ENCODE measurements at regions not wholly inside any gene's neighbourhood (a gene's known extent, or its start where the extent isn't known, plus 50 kb on each side); places are given as distances from the start of the nearest gene placed in this dataset.

- H3K36me3 ChIP-seq (ENCODE audit: insufficient read depth) = no peaks in the 10 kb centered on the region
- DNase-seq (ENCODE audit: low spot score) (no peak), ATAC-seq (no peak)
- H3K27ac ChIP-seq (ENCODE audit: low read depth) = no peak overlapping the region
- H3F3A ChIP-seq (replicated peaks; ENCODE audit: low read depth) = no peaks in the 10 kb centered on the region
- H3K27me3 Mint-ChIP-seq (ENCODE audit: insufficient read depth, low read depth, poor library complexity) = no peaks in the 10 kb centered on the region
- no peak overlapping the region for H2AFZ ChIP-seq
- TF ChIP-seq JUNB (IDR thresholded peaks at IDR 0.05; ENCODE audit: unreplicated experiment) = no peak
- no peak for TF ChIP-seq STAT1 (IDR thresholded peaks at IDR 0.05; ENCODE audit: unreplicated experiment)
- no peak for TF ChIP-seq EZH2 (IDR thresholded peaks at IDR 0.05; ENCODE audit: low read depth, unreplicated experiment)
- TF ChIP-seq CTCF (conservative IDR thresholded peaks at IDR 0.05; ENCODE audit: low read depth in 2 of 2) = no peak
- TF ChIP-seq ZNF114 (CRISPR knock-in tag; IDR thresholded peaks at IDR 0.05) = no peak
- no peak for TF ChIP-seq ZNF462 (CRISPR knock-in tag; IDR thresholded peaks at IDR 0.05)
- TF ChIP-seq EZH2phosphoT487 (IDR thresholded peaks at IDR 0.05; ENCODE audit: unreplicated experiment) = no peak
- no peak for TF ChIP-seq REST (IDR thresholded peaks at IDR 0.05; ENCODE audit: unreplicated experiment)
- no peak for TF ChIP-seq ZNF331 (CRISPR knock-in tag; IDR thresholded peaks at IDR 0.05; ENCODE audit: low read depth)
- TF ChIP-seq POLR2AphosphoS5 (IDR thresholded peaks at IDR 0.05; ENCODE audit: low read depth) = no peak
- TF ChIP-seq NANOG (IDR thresholded peaks at IDR 0.05; ENCODE audit: borderline replicate concordance) = no peak
- no peaks in the 10 kb centered on the region for H3K4me1 Mint-ChIP-seq
- no peaks in the 10 kb centered on the region for H3K36me3 Mint-ChIP-seq (ENCODE audit: low read depth)
- no peak overlapping the region for H3K4me2 ChIP-seq
- H3K27ac Mint-ChIP-seq = 0 out of 2 replicates have a peak overlapping the region, but pooled peaks have one; percentile 56
- H3K4me1 ChIP-seq (ENCODE audit: insufficient read depth) = no peaks in the 10 kb centered on the region
- H3K9me3 Mint-ChIP-seq = no peaks in the 10 kb centered on the region
- H4K20me1 ChIP-seq (replicated peaks; ENCODE audit: insufficient read depth) = no peaks in the 10 kb centered on the region
- no peaks in the 10 kb centered on the region for H3K79me2 ChIP-seq (replicated peaks; ENCODE audit: insufficient read depth)
- no peak overlapping the region for H3K4me3 Mint-ChIP-seq
- H3K27me3 ChIP-seq (ENCODE audit: insufficient read depth) = no peaks in the 10 kb centered on the region
- no peak overlapping the region for H3K4me3 ChIP-seq
- H3K9me2 ChIP-seq (ENCODE audit: insufficient read depth) = peaks cover 12% of the 10 kb centered on the region; the same call in 1 of the 2 replicates
Measured at GRCh38 chr9:13915131-13915530, 398.8 kb downstream of the NFIB start.

Data from GM23338 (cell line).